Keratinocyte (primary cell): ENCODE measurements at regions not wholly inside any gene's neighbourhood (a gene's known extent, or its start where the extent isn't known, plus 50 kb on each side); places are given as distances from the start of the nearest gene placed in this dataset.

Experiments
- DNase-seq: peaks from one replicate; pipeline ENCODE4 v3.0.0-alpha.2; 2011; ENCODE audit warnings: low read depth, missing footprints, low spot score
- FAIRE-seq: peaks from 2 replicates; lab custom pipeline; 2011; peaks lifted over from hg19 to GRCh38; lab: Jason Lieb, UNC
- H2AFZ ChIP-seq: 2 replicates; pipeline ENCODE4 v1.6.0; 2012; ENCODE audit warnings: low read length, control low read depth, inconsistent platforms; ENCODE audit not compliant: control insufficient read depth
- H3K27ac ChIP-seq: 2 replicates; pipeline ENCODE4 v1.5.1; 2011; ENCODE audit warnings: low read length; ENCODE audit not compliant: control insufficient read depth, insufficient read depth
- H3K27me3 ChIP-seq: 3 replicates; pipeline ENCODE4 v1.6.0; 2011; ENCODE audit warnings: low read length; ENCODE audit not compliant: control insufficient read depth, insufficient read depth; ENCODE audit errors: extremely low read depth
- H3K36me3 ChIP-seq, 2 experiments: 2 replicates in 1 of 2; 3 replicates in 1 of 2; pipeline ENCODE4 v1.5.1; 2011; ENCODE audit warnings: low read length in 2 of 2, mild to moderate bottlenecking in 1 of 2; ENCODE audit not compliant: control insufficient read depth in 2 of 2, insufficient read depth in 2 of 2; ENCODE audit errors: extremely low read depth in 1 of 2
- H3K4me1 ChIP-seq: 3 replicates; pipeline ENCODE4 v1.5.1; 2011; ENCODE audit warnings: low read length; ENCODE audit not compliant: control insufficient read depth, insufficient read depth; ENCODE audit errors: extremely low read depth
- H3K4me2 ChIP-seq: 3 replicates; pipeline ENCODE4 v1.6.0; 2011; ENCODE audit warnings: low read depth, low read length; ENCODE audit not compliant: control insufficient read depth, insufficient read depth; ENCODE audit errors: extremely low read depth
- H3K4me3 ChIP-seq, 3 experiments: fragments of 200-600 bp in 1 of 3; sonication (generic) in 1 of 3; 2 replicates in 2 of 3; 3 replicates in 1 of 3; pipeline ENCODE4 v1.5.1; 2011 to 2016; ENCODE audit warnings: low read length in 3 of 3, mild to moderate bottlenecking in 3 of 3, control low read depth in 2 of 3, inconsistent platforms in 1 of 3, low read depth in 1 of 3, mixed read lengths in 1 of 3, mixed run types in 1 of 3, moderate library complexity in 1 of 3; ENCODE audit not compliant: control insufficient read depth in 2 of 3, insufficient read depth in 2 of 3; ENCODE audit errors: extremely low read depth in 1 of 3
- H3K79me2 ChIP-seq: 2 replicates; pipeline ENCODE4 v1.6.0; 2012; ENCODE audit warnings: low read length; ENCODE audit not compliant: control insufficient read depth, insufficient read depth
- H3K9ac ChIP-seq: 3 replicates; pipeline ENCODE4 v1.6.0; 2011; ENCODE audit warnings: low read length; ENCODE audit not compliant: control insufficient read depth, insufficient read depth; ENCODE audit errors: extremely low read depth
- H3K9me1 ChIP-seq: 3 replicates; pipeline ENCODE4 v1.6.0; 2011; ENCODE audit warnings: low read length; ENCODE audit not compliant: control insufficient read depth, insufficient read depth; ENCODE audit errors: extremely low read depth
- H3K9me3 ChIP-seq: 2 replicates; pipeline ENCODE4 v1.5.1; 2012; ENCODE audit warnings: low read depth, low read length; ENCODE audit not compliant: control insufficient read depth
- H4K20me1 ChIP-seq: 3 replicates; pipeline ENCODE4 v1.6.0; 2011; ENCODE audit warnings: low read length; ENCODE audit not compliant: control insufficient read depth, insufficient read depth; ENCODE audit errors: extremely low read depth
- CTCF ChIP-seq, 3 experiments: IDR thresholded peaks in 1 of 3; conservative IDR thresholded peaks in 1 of 3; optimal IDR thresholded peaks in 1 of 3; 2 replicates in 2 of 3; 3 replicates in 1 of 3; pipeline versions ENCODE3 to v1.5.1; 2011; ENCODE audit warnings: low read length in 3 of 3, mild to moderate bottlenecking in 3 of 3, moderate library complexity in 2 of 3, control low read depth in 1 of 3, inconsistent platforms in 1 of 3; ENCODE audit not compliant: insufficient read depth in 2 of 3; ENCODE audit errors: extremely low read depth in 1 of 3
- EZH2 ChIP-seq: IDR thresholded peaks from one replicate; pipeline ENCODE4 v1.6.1; 2012; ENCODE audit warnings: inconsistent platforms, mild to moderate bottlenecking, low read length, moderate library complexity
- dilution Hi-C: fragments of 300-500 bp; cut with MboI; formaldehyde crosslinking; loops from one replicate; pipeline ENCODE4 v1.7.0; 2020; ENCODE audit warnings: low sequenced_read_pairs; ENCODE audit not compliant: extremely low pct_ligation_motif_present

- Histone ChIP-seq H3K4me2 (no peak overlapping the region), H3K27me3 (no peaks in the 10 kb centered on the region), H3K9ac (no peak overlapping the region), H3K36me3 (no peaks in the 10 kb centered on the region), H2AFZ (no peak overlapping the region), H4K20me1 (no peaks in the 10 kb centered on the region), H3K9me1 (no peaks in the 10 kb centered on the region), H3K4me1 (no peaks in the 10 kb centered on the region), H3K79me2 (no peaks in the 10 kb centered on the region), H3K9me3 (no peaks in the 10 kb centered on the region), H3K4me3 (no peak overlapping the region), H3K27ac (no peak overlapping the region)
- TF ChIP-seq EZH2, result no peak
- no peak for TF ChIP-seq CTCF (optimal IDR thresholded peaks at IDR 0.05 in 1 of 3, IDR thresholded peaks at IDR 0.05 in 1 of 3, conservative IDR thresholded peaks at IDR 0.05 in 1 of 3; ENCODE audit: extremely low read depth in 1 of 3, insufficient read depth in 2 of 3, low read length in 3 of 3)
- dilution Hi-C loops, result no loop called here
- DNase-seq (no peak), FAIRE-seq (no peak)
Observed at GRCh38 chr22:22156348-22156715, 88.3 kb upstream of the VPREB1 start.

GRCh38 chr22:22155607-22156006 lies 89.0 kb upstream of the VPREB1 start:
- no peak overlapping the region for H3K4me2 ChIP-seq
- DNase-seq, result no peak
- no peak overlapping the region for H3K9ac ChIP-seq
- no peaks in the 10 kb centered on the region for H3K36me3 ChIP-seq
- no peaks in the 10 kb centered on the region for H3K9me3 ChIP-seq
- no peak for FAIRE-seq
- H4K20me1 ChIP-seq, result no peaks in the 10 kb centered on the region
- no peaks in the 10 kb centered on the region for H3K4me1 ChIP-seq
- H3K4me3 ChIP-seq, result no peak overlapping the region
- H3K9me1 ChIP-seq, result no peaks in the 10 kb centered on the region
- no peaks in the 10 kb centered on the region for H3K27me3 ChIP-seq
- no peaks in the 10 kb centered on the region for H3K79me2 ChIP-seq
- H3K27ac ChIP-seq, result no peak overlapping the region
- TF ChIP-seq CTCF (optimal IDR thresholded peaks at IDR 0.05 in 1 of 3, IDR thresholded peaks at IDR 0.05 in 1 of 3, conservative IDR thresholded peaks at IDR 0.05 in 1 of 3; ENCODE audit: extremely low read depth in 1 of 3, insufficient read depth in 2 of 3, low read length in 3 of 3), result no peak
- TF ChIP-seq EZH2, result no peak
- dilution Hi-C loops, result no loop called here
- no peak overlapping the region for H2AFZ ChIP-seq
